ENCODE measurements at regions not wholly inside any gene's neighbourhood (a gene's known extent, or its start where the extent isn't known, plus 50 kb on each side); places are given as distances from the start of the nearest gene placed in this dataset.

- Histone ChIP-seq H3K27ac (ENCODE audit: low read depth, low read length) (no peak overlapping the region), H3K4me2 (ENCODE audit: low read length) (no peak overlapping the region), H2AFZ (ENCODE audit: low read depth, low read length) (no peak overlapping the region), H4K20me1 (ENCODE audit: insufficient read depth, low read length) (no peaks in the 10 kb centered on the region), H3K4me1 (ENCODE audit: insufficient read depth, low read length) (peaks cover 16% of the 10 kb centered on the region), H3K27me3 (ENCODE audit: insufficient read depth, low read length) (no peaks in the 10 kb centered on the region), H3K4me3 (ENCODE audit: insufficient read depth, low read depth, low read length) (no peak overlapping the region), H3K36me3 (ENCODE audit: insufficient read depth, low read length) (no peaks in the 10 kb centered on the region), H3K9ac (ENCODE audit: low read length) (no peak overlapping the region), H3K9me3 (ENCODE audit: insufficient read depth, low read depth, low read length) (no peaks in the 10 kb centered on the region), H3K79me2 (ENCODE audit: insufficient read depth, low read length) (no peaks in the 10 kb centered on the region)
- FAIRE-seq (no peak), DNase-seq (ENCODE audit: low read depth) (no peak)
- H3K36me3 Mint-ChIP-seq (ENCODE audit: low read depth, unreplicated experiment) = no peaks in the 10 kb centered on the region
- H3K9me3 Mint-ChIP-seq (ENCODE audit: unreplicated experiment) = peaks cover 4% of the 10 kb centered on the region
- H3K4me3 Mint-ChIP-seq (ENCODE audit: unreplicated experiment) = no peak overlapping the region
- no peaks in the 10 kb centered on the region for H3K27me3 Mint-ChIP-seq (ENCODE audit: low read depth, unreplicated experiment)
- H3K27ac Mint-ChIP-seq (ENCODE audit: unreplicated experiment) = no peak overlapping the region
- TF ChIP-seq CTCF (IDR thresholded peaks at IDR 0.05; ENCODE audit: insufficient read depth, low read depth, low read length) = no peak
- TF ChIP-seq EZH2 (IDR thresholded peaks at IDR 0.05; ENCODE audit: insufficient read depth, low read length) = no peak
- H3K4me1 Mint-ChIP-seq (ENCODE audit: low read depth, unreplicated experiment) = peaks cover 25% of the 10 kb centered on the region
Measured at GRCh38 chr13:50318887-50319286, 303.6 kb downstream of the KCNRG start.

- H2AFZ ChIP-seq (ENCODE audit: low read depth, low read length) = peak overlapping the region; percentile 2
- FAIRE-seq = peak; percentile 70
Measured at GRCh38 chr13:50319635-50320255, 304.5 kb downstream of the KCNRG start.

More at GRCh38 chr13:50319635-50320255, 304.5 kb downstream of the KCNRG start:
- no peaks in the 10 kb centered on the region for H4K20me1 ChIP-seq (ENCODE audit: insufficient read depth, low read length)
- Mint-ChIP-seq H3K27ac (ENCODE audit: unreplicated experiment) (peak overlapping the region; percentile 99), H3K4me3 (ENCODE audit: unreplicated experiment) (no peak overlapping the region), H3K4me1 (ENCODE audit: low read depth, unreplicated experiment) (peaks cover 25% of the 10 kb centered on the region), H3K36me3 (ENCODE audit: low read depth, unreplicated experiment) (no peaks in the 10 kb centered on the region), H3K9me3 (ENCODE audit: unreplicated experiment) (peaks cover 4% of the 10 kb centered on the region), H3K27me3 (ENCODE audit: low read depth, unreplicated experiment) (no peaks in the 10 kb centered on the region)
- peaks cover 18% of the 10 kb centered on the region for H3K4me1 ChIP-seq (ENCODE audit: insufficient read depth, low read length)
- no peaks in the 10 kb centered on the region for H3K27me3 ChIP-seq (ENCODE audit: insufficient read depth, low read length)
- H3K27ac ChIP-seq (ENCODE audit: low read depth, low read length) = peak overlapping the region; percentile 50
- TF ChIP-seq CTCF (IDR thresholded peaks at IDR 0.05; ENCODE audit: insufficient read depth, low read depth, low read length) = no peak
- TF ChIP-seq EZH2 (IDR thresholded peaks at IDR 0.05; ENCODE audit: insufficient read depth, low read length) = no peak
- peak overlapping the region; percentile 14 for H3K4me2 ChIP-seq (ENCODE audit: low read length)
- H3K79me2 ChIP-seq (ENCODE audit: insufficient read depth, low read length) = no peaks in the 10 kb centered on the region
- H3K36me3 ChIP-seq (ENCODE audit: insufficient read depth, low read length) = no peaks in the 10 kb centered on the region
- peak; percentile 81 for DNase-seq (ENCODE audit: low read depth)
- H3K4me3 ChIP-seq (ENCODE audit: insufficient read depth, low read depth, low read length) = no peak overlapping the region
- H3K9me3 ChIP-seq (ENCODE audit: insufficient read depth, low read depth, low read length) = no peaks in the 10 kb centered on the region
- peak overlapping the region; percentile 4 for H3K9ac ChIP-seq (ENCODE audit: low read length)

Measured in astrocyte (in vitro differentiated cells and primary cell).